HEK293T (cell line): ENCODE measurements at regions not wholly inside any gene's neighbourhood (a gene's known extent, or its start where the extent isn't known, plus 50 kb on each side); places are given as distances from the start of the nearest gene placed in this dataset.

Experiments
- CTCF ChIA-PET: fragments of 350-600 bp; formaldehyde crosslinking; extraction: SDS; loops from one replicate; lab custom pipeline; 2021; ENCODE audit warnings: antibody characterized with exemption, inconsistent platforms; lab: Yijun Ruan, JAX
- POLR2A ChIA-PET: fragments of 350-600 bp; formaldehyde crosslinking; extraction: SDS; loops from one replicate; lab custom pipeline; 2020; ENCODE audit warnings: antibody characterized with exemption, inconsistent platforms; lab: Yijun Ruan, JAX
- DNase-seq: peaks from one replicate; pipeline ENCODE4 v3.0.0; 2012; ENCODE audit warnings: mixed read lengths; ENCODE audit errors: extremely low spot score
- ARNT ChIP-seq: fragments of 450-650 bp; IDR thresholded peaks from 2 replicates; pipeline ENCODE4 v1.6.1; 2017; ENCODE audit warnings: mild to moderate bottlenecking
- BHLHE40 ChIP-seq: fragments of 450-650 bp; IDR thresholded peaks from 2 replicates; pipeline ENCODE4 v1.6.1; 2016; ENCODE audit warnings: mild to moderate bottlenecking, moderate library complexity, borderline replicate concordance
- CTBP1 ChIP-seq: fragments of 450-650 bp; IDR thresholded peaks from 2 replicates; pipeline ENCODE4 v1.6.1; 2016; ENCODE audit warnings: borderline replicate concordance
- ELF4 ChIP-seq: fragments of 450-650 bp; IDR thresholded peaks from 2 replicates; pipeline ENCODE4 v1.6.1; 2017; ENCODE audit warnings: antibody characterized with exemption
- FOXA1 ChIP-seq: fragments of 450-650 bp; IDR thresholded peaks from 2 replicates; pipeline ENCODE4 v1.6.1; 2016; ENCODE audit warnings: mild to moderate bottlenecking
- FOXK2 ChIP-seq: fragments of 450-650 bp; IDR thresholded peaks from 2 replicates; pipeline ENCODE4 v1.6.1; 2016; ENCODE audit warnings: mild to moderate bottlenecking
- FOXM1 ChIP-seq: fragments of 450-650 bp; IDR thresholded peaks from 2 replicates; pipeline ENCODE4 v1.6.1; 2017; ENCODE audit warnings: mild to moderate bottlenecking, borderline replicate concordance
- HDGF ChIP-seq: fragments of 450-650 bp; IDR thresholded peaks from 2 replicates; pipeline ENCODE4 v1.6.1; 2017; ENCODE audit warnings: antibody characterized with exemption, borderline replicate concordance
- L3MBTL2 ChIP-seq: fragments of 450-650 bp; conservative IDR thresholded peaks from 2 replicates; pipeline ENCODE4 v1.6.1; 2016; ENCODE audit warnings: mild to moderate bottlenecking
- LEF1 ChIP-seq: fragments of 450-650 bp; IDR thresholded peaks from 2 replicates; pipeline ENCODE4 v1.6.1; 2017; ENCODE audit warnings: mild to moderate bottlenecking, borderline replicate concordance
- NFRKB ChIP-seq: fragments of 450-650 bp; IDR thresholded peaks from 2 replicates; pipeline ENCODE4 v1.6.1; 2016; ENCODE audit warnings: mild to moderate bottlenecking, moderate library complexity
- PKNOX1 ChIP-seq: fragments of 450-650 bp; IDR thresholded peaks from 2 replicates; pipeline ENCODE4 v1.6.1; 2016
- SP1 ChIP-seq: fragments of 450-650 bp; IDR thresholded peaks from 2 replicates; pipeline ENCODE4 v1.6.1; 2017
- SUZ12 ChIP-seq: fragments of 450-650 bp; IDR thresholded peaks from 2 replicates; pipeline ENCODE4 v1.6.1; 2016; ENCODE audit warnings: mild to moderate bottlenecking
- TARDBP ChIP-seq: fragments of 450-650 bp; IDR thresholded peaks from 2 replicates; pipeline ENCODE4 v1.6.1; 2016
- ZNF384 ChIP-seq: fragments of 450-650 bp; IDR thresholded peaks from 2 replicates; pipeline ENCODE4 v1.6.1; 2016

GRCh38 chr5:125257997-125258396, 511.6 kb upstream of the ZNF608 start:
- CTCF ChIA-PET, result interaction anchor here (1.3 kb wide), 1 partner anchor 18 kb away, joined by 7 read pairs; no protein-coding TSS in a partner anchor
- POLR2A ChIA-PET, result interaction anchor here (1.2 kb wide), 1 partner anchor 17 kb away, joined by 5 read pairs; no protein-coding TSS in a partner anchor
- TF ChIP-seq CTBP1, result no peak
- no peak for DNase-seq

DNA sequence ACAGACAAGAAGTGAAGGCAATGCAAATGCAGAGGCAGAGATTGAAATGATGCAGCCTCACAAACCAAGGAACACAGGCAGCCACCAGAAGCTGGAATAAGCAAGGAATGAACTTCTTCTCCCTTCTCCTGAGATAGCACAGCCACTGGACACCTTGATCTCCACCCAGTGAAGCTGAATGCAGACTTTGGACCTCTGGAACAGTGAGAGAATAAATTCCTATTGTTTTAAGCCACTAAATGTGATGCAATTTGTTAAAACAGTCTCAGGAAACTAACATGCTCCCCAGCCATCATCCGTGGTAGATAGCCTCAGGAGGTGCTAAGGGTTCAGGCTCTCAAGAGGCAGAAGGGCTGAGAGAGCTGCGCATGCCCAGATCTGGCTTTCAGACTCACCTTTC, 512.2 kb upstream of the ZNF608 start:
- DNase-seq, result no peak
- TF ChIP-seq PKNOX1 (no peak), TARDBP (no peak), FOXA1 (no peak), LEF1 (no peak), FOXM1 (no peak), FOXK2 (no peak), ELF4 (no peak), CTBP1 (no peak)
- ChIA-PET CTCF (no interaction called here), POLR2A (no interaction called here)

DNA sequence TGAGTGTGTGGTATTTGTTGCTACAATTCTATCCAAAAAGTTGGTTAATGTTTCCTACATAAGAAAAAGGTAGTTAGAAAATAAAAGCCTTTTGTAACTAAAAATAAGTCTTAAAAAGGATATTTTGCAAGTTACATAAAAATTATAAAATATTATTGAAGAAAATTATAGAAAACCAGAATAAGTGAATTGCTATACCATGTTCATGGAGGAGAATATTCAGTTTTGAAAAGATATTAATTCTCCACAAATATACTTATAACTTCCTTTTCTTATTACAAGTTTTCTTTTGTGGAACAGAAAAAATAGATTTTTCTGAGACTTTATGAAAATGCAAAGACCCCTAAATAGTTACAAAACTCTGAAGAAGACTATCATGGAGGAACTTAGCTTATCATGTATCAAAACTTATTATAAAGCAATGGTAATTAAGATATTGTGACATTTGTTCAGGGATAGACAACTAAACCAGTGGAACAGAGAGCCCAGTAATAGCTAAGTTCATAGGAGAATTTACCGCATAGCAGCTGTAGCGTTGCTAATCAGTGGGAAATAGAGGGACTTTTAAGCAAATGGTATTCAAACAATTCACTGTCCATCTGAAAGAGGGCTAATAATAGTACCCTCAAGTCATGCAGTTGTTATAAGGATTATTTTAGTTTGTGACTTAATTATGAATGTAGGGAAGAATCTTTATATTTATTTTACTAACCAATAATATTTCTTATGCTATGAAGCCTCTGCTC, 515.2 kb upstream of the ZNF608 start:
- TF ChIP-seq ARNT (no peak), FOXA1 (no peak), SP1 (no peak), FOXK2 (no peak), CTBP1 (no peak)
- no peak for DNase-seq
- POLR2A ChIA-PET, result no interaction called here
- CTCF ChIA-PET, result no interaction called here

GRCh38 chr5:125262782-125263181, 516.3 kb upstream of the ZNF608 start:
- no peak for DNase-seq
- POLR2A ChIA-PET, result no interaction called here
- TF ChIP-seq SUZ12, result no peak
- TF ChIP-seq FOXK2, result no peak
- TF ChIP-seq ARNT, result no peak
- no peak for TF ChIP-seq SP1
- TF ChIP-seq HDGF, result no peak
- TF ChIP-seq ZNF384, result no peak
- no peak for TF ChIP-seq ELF4
- no peak for TF ChIP-seq PKNOX1
- no peak for TF ChIP-seq NFRKB
- TF ChIP-seq LEF1, result no peak
- TF ChIP-seq FOXA1, result no peak
- no peak for TF ChIP-seq L3MBTL2
- no peak for TF ChIP-seq BHLHE40
- no peak for TF ChIP-seq CTBP1
- no peak for TF ChIP-seq TARDBP
- no peak for TF ChIP-seq FOXM1
- CTCF ChIA-PET, result no interaction called here

GRCh38 chr5:125263356-125263755, 516.9 kb upstream of the ZNF608 start:
- TF ChIP-seq SUZ12, result no peak
- no peak for TF ChIP-seq TARDBP
- no peak for TF ChIP-seq NFRKB
- no peak for TF ChIP-seq ELF4
- no peak for TF ChIP-seq FOXM1
- no peak for TF ChIP-seq L3MBTL2
- no peak for TF ChIP-seq LEF1
- no peak for TF ChIP-seq BHLHE40
- TF ChIP-seq ARNT, result no peak
- no peak for TF ChIP-seq FOXK2
- no peak for TF ChIP-seq PKNOX1
- POLR2A ChIA-PET, result no interaction called here
- CTCF ChIA-PET, result no interaction called here
- DNase-seq, result no peak

DNA sequence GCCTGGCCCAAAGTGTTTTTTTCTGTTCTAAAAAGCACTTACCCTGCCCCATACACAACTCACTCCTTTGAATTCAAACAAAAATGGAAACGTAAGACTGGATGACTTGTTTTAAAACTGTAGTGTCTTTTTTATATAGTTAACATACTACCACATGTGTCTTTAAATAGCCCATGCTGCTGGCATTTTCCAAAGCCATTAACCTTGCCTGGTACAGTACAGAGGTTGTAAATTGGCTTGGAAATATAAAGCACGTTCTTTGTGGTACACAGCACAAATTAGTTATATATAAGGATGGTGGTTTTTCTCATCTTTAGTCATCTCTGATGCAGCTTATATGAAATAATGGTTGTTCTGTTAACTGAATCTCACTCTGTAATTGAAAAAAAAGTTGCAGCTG, 519.7 kb upstream of the ZNF608 start:
- no peak for TF ChIP-seq SUZ12
- no peak for TF ChIP-seq SP1
- no peak for TF ChIP-seq HDGF
- no peak for TF ChIP-seq PKNOX1
- POLR2A ChIA-PET, result interaction anchor here (0.6 kb wide), 1 partner anchor 1242 kb away, joined by 3 read pairs; no protein-coding TSS in a partner anchor
- DNase-seq, result no peak
- CTCF ChIA-PET, result no interaction called here
